ENCODE measurements at regions not wholly inside any gene's neighbourhood (a gene's known extent, or its start where the extent isn't known, plus 50 kb on each side); places are given as distances from the start of the nearest gene placed in this dataset.

GRCh38 chr14:94886931-94887330 is 117.0 kb upstream of the GSC start:
- no peak for TF ChIP-seq POLR2A (IDR thresholded peaks at IDR 0.05)
- TF ChIP-seq CTCF (IDR thresholded peaks at IDR 0.05), result no peak
